ENCODE measurements at regions not wholly inside any gene's neighbourhood (a gene's known extent, or its start where the extent isn't known, plus 50 kb on each side); places are given as distances from the start of the nearest gene placed in this dataset.

- TF ChIP-seq CTCF (conservative IDR thresholded peaks at IDR 0.05), result no peak
These were observed 172.8 kb downstream of the VAPA start for GRCh38 chr18:10086458-10087210.

More at GRCh38 chr18:10086458-10087210, 172.8 kb downstream of the VAPA start:
- H2BK15ac ChIP-seq (ENCODE audit: low read depth, low read length), result no peak overlapping the region
- H3K27me3 Mint-ChIP-seq (ENCODE audit: low read depth), result peaks cover 3% of the 10 kb centered on the region
- H4K91ac ChIP-seq (ENCODE audit: insufficient read length, low read depth, low read length), result no peak overlapping the region
- WGBS (ENCODE audit: extremely low coverage, insufficient read length, low lambda C conversion rate), result no CpG with 5 or more reads among the region's 13 CpGs
- no peak overlapping the region for H2BK5ac ChIP-seq (ENCODE audit: insufficient read length, low read length)
- H3K27ac Mint-ChIP-seq, result peak overlapping the region in 1 of 3 experiments; percentile 13; a peak in 4 of 7 replicates
- H3K4me1 Mint-ChIP-seq, result peaks cover 32 to 33% of the 10 kb centered on the region in 2 experiments
- H3K4me3 Mint-ChIP-seq, result no peak overlapping the region
- no peaks in the 10 kb centered on the region for H3K79me1 ChIP-seq (ENCODE audit: insufficient read depth, low read depth, low read length, poor library complexity, severe bottlenecking)
- H3K9me3 Mint-ChIP-seq, result peaks cover 30 to 35% of the 10 kb centered on the region in 2 experiments
- no peak for DNase-seq
- H3K9ac ChIP-seq (ENCODE audit: extremely low read depth, insufficient read length, low read length), result no peak overlapping the region
- H3K4ac ChIP-seq (ENCODE audit: low read depth, low read length), result no peak overlapping the region
- H3K36me3 Mint-ChIP-seq (ENCODE audit: insufficient read depth in 1 of 3, low read depth in 3 of 3), result peaks cover 8 to 27% (median 17%) of the 10 kb centered on the region in 3 experiments
- no peaks in the 10 kb centered on the region for H3K79me2 ChIP-seq (ENCODE audit: insufficient read depth, low read length)
- H4K20me1 ChIP-seq (ENCODE audit: control insufficient read depth, insufficient read depth, insufficient read length), result no peaks in the 10 kb centered on the region
- no peak overlapping the region for H3K18ac ChIP-seq (ENCODE audit: insufficient read length, low read depth, low read length)
- H3K27ac ChIP-seq (ENCODE audit: insufficient read length, low read depth, low read length), result no peak overlapping the region
- no peak overlapping the region for H3K56ac ChIP-seq (ENCODE audit: insufficient read length, low read depth, low read length)
- no peak overlapping the region for H2AK5ac ChIP-seq (ENCODE audit: insufficient read length, low read length)
- no peak overlapping the region for H2AFZ ChIP-seq (ENCODE audit: low read length)
- no peak overlapping the region for H3T11ph ChIP-seq (ENCODE audit: low read length)
- peaks cover 13% of the 10 kb centered on the region for H3K9me3 ChIP-seq (ENCODE audit: control insufficient read depth, low read depth, low read length)
- H3K14ac ChIP-seq (ENCODE audit: insufficient read depth, low read length), result no peak overlapping the region
- no peak overlapping the region for H3K23ac ChIP-seq (ENCODE audit: insufficient read length, low read depth, low read length)
- no peak overlapping the region for H4K5ac ChIP-seq (ENCODE audit: insufficient read length, low read depth, low read length)
- H4K8ac ChIP-seq (replicated peaks; ENCODE audit: insufficient read length, low read depth, low read length), result no peak overlapping the region
- H2BK120ac ChIP-seq (ENCODE audit: low read depth, low read length, poor library complexity, severe bottlenecking), result no peak overlapping the region
- no peak overlapping the region for H3K4me2 ChIP-seq (ENCODE audit: insufficient read depth, insufficient read length, low read length)
- H2BK20ac ChIP-seq (ENCODE audit: low read depth, low read length, poor library complexity, severe bottlenecking), result no peak overlapping the region
- H3K27me3 ChIP-seq (ENCODE audit: insufficient read depth, low read length), result no peaks in the 10 kb centered on the region
- H3K23me2 ChIP-seq (ENCODE audit: insufficient read length, low read depth, low read length, poor library complexity, severe bottlenecking), result no peaks in the 10 kb centered on the region
- H2BK12ac ChIP-seq (ENCODE audit: insufficient read length, low read depth, low read length), result no peak overlapping the region
- no peaks in the 10 kb centered on the region; the same call in 1 of the 2 replicates for H3K4me1 ChIP-seq (ENCODE audit: insufficient read depth, low read length)

Data from H9 (cell line).